H9 (cell line): ENCODE measurements at regions not wholly inside any gene's neighbourhood (a gene's known extent, or its start where the extent isn't known, plus 50 kb on each side); places are given as distances from the start of the nearest gene placed in this dataset.

Experiments
- DNase-seq: peaks from one replicate; pipeline ENCODE4 v3.0.0-alpha.2; 2017
- H2AFZ ChIP-seq: one replicate; pipeline ENCODE4 v1.6.1; 2013; ENCODE audit warnings: mild to moderate bottlenecking, low read length, control low read depth, moderate library complexity
- H2AK5ac ChIP-seq: 2 replicates; pipeline ENCODE4 v1.6.1; 2013; ENCODE audit warnings: low read length, control low read depth, mixed read lengths; ENCODE audit not compliant: insufficient read length
- H2BK120ac ChIP-seq: one replicate; pipeline ENCODE4 v1.6.1; 2013; ENCODE audit warnings: low read depth, mild to moderate bottlenecking, low read length, control low read depth, inconsistent platforms; ENCODE audit not compliant: poor library complexity, severe bottlenecking
- H2BK12ac ChIP-seq: 2 replicates; pipeline ENCODE4 v1.6.1; 2013; ENCODE audit warnings: low read length, control low read depth, mixed read lengths, low read depth; ENCODE audit not compliant: insufficient read length
- H2BK15ac ChIP-seq: 2 replicates; pipeline ENCODE4 v1.6.1; 2013; ENCODE audit warnings: low read depth, low read length, control low read depth
- H2BK20ac ChIP-seq: one replicate; pipeline ENCODE4 v1.6.1; 2013; ENCODE audit warnings: low read depth, mild to moderate bottlenecking, low read length, control low read depth, inconsistent platforms; ENCODE audit not compliant: poor library complexity, severe bottlenecking
- H2BK5ac ChIP-seq: 2 replicates; pipeline ENCODE4 v1.6.1; 2013; ENCODE audit warnings: low read length, control low read depth, mixed read lengths; ENCODE audit not compliant: insufficient read length
- H3K14ac ChIP-seq: 2 replicates; pipeline ENCODE4 v1.6.1; 2013; ENCODE audit warnings: low read length, control low read depth; ENCODE audit not compliant: insufficient read depth
- H3K18ac ChIP-seq: 2 replicates; pipeline ENCODE4 v1.6.1; 2013; ENCODE audit warnings: low read depth, mild to moderate bottlenecking, mixed read lengths, low read length, control low read depth; ENCODE audit not compliant: insufficient read length
- H3K23ac ChIP-seq: 2 replicates; pipeline ENCODE4 v1.6.1; 2013; ENCODE audit warnings: low read length, control low read depth, mixed read lengths, low read depth; ENCODE audit not compliant: insufficient read length
- H3K23me2 ChIP-seq: 2 replicates; pipeline ENCODE4 v1.6.1; 2013; ENCODE audit warnings: low read depth, mild to moderate bottlenecking, mixed read lengths, low read length, control low read depth; ENCODE audit not compliant: insufficient read length, poor library complexity, severe bottlenecking
- H3K27ac ChIP-seq: 2 replicates; pipeline ENCODE4 v1.5.1; 2013; ENCODE audit warnings: low read length, control low read depth, mixed read lengths, low read depth; ENCODE audit not compliant: insufficient read length
- H3K27me3 ChIP-seq: 2 replicates; pipeline ENCODE4 v1.6.1; 2013; ENCODE audit warnings: low read length, control low read depth, inconsistent platforms; ENCODE audit not compliant: insufficient read depth
- H3K4ac ChIP-seq: 2 replicates; pipeline ENCODE4 v1.6.1; 2013; ENCODE audit warnings: low read depth, mild to moderate bottlenecking, control low read depth, inconsistent platforms, low read length, moderate library complexity
- H3K4me1 ChIP-seq: 2 replicates; pipeline ENCODE4 v1.6.1; 2013; ENCODE audit warnings: low read length, control low read depth, inconsistent platforms; ENCODE audit not compliant: insufficient read depth
- H3K4me2 ChIP-seq: 2 replicates; pipeline ENCODE4 v1.6.1; 2013; ENCODE audit warnings: low read length, control low read depth, mixed read lengths; ENCODE audit not compliant: insufficient read length, insufficient read depth
- H3K56ac ChIP-seq: 2 replicates; pipeline ENCODE4 v1.6.1; 2013; ENCODE audit warnings: low read depth, mild to moderate bottlenecking, mixed read lengths, low read length, control low read depth; ENCODE audit not compliant: insufficient read length
- H3K79me1 ChIP-seq: 2 replicates; pipeline ENCODE4 v1.6.1; 2013; ENCODE audit warnings: low read depth, mild to moderate bottlenecking, moderate library complexity, low read length, control low read depth, inconsistent platforms; ENCODE audit not compliant: insufficient read depth, poor library complexity, severe bottlenecking
- H3K79me2 ChIP-seq: 2 replicates; pipeline ENCODE4 v1.6.1; 2013; ENCODE audit warnings: low read length, control low read depth, inconsistent platforms; ENCODE audit not compliant: insufficient read depth
- H3K9ac ChIP-seq: 2 replicates; pipeline ENCODE4 v1.6.1; 2013; ENCODE audit warnings: low read length, control low read depth, mixed read lengths; ENCODE audit not compliant: insufficient read length; ENCODE audit errors: extremely low read depth
- H3K9me3 ChIP-seq: one replicate; pipeline ENCODE4 v1.6.1; 2013; ENCODE audit warnings: low read depth, low read length, inconsistent platforms; ENCODE audit not compliant: control insufficient read depth
- H3T11ph ChIP-seq: one replicate; pipeline ENCODE4 v1.6.1; 2013; ENCODE audit warnings: mild to moderate bottlenecking, low read length, control low read depth, inconsistent platforms
- H4K20me1 ChIP-seq: one replicate; pipeline ENCODE4 v1.6.1; 2013; ENCODE audit not compliant: control insufficient read depth, insufficient read length, insufficient read depth
- H4K5ac ChIP-seq: 2 replicates; pipeline ENCODE4 v1.6.1; 2013; ENCODE audit warnings: low read depth, mild to moderate bottlenecking, mixed read lengths, low read length, control low read depth; ENCODE audit not compliant: insufficient read length
- H4K8ac ChIP-seq: replicated peaks from 2 replicates; pipeline ENCODE4 v1.6.1; 2013; ENCODE audit warnings: low read length, control low read depth, mixed read lengths, low read depth; ENCODE audit not compliant: insufficient read length
- H4K91ac ChIP-seq: 2 replicates; pipeline ENCODE4 v1.6.1; 2013; ENCODE audit warnings: low read depth, mild to moderate bottlenecking, moderate library complexity, mixed read lengths, low read length, control low read depth; ENCODE audit not compliant: insufficient read length
- H3K27ac Mint-ChIP-seq, 3 experiments: 2 replicates in 2 of 3; 3 replicates in 1 of 3; pipeline ENCODE4 v1.8.0; 2020 to 2021; ENCODE audit warnings: mixed read lengths in 3 of 3, mild to moderate bottlenecking in 1 of 3, moderate library complexity in 1 of 3
- H3K27me3 Mint-ChIP-seq: 2 replicates; pipeline ENCODE4 v1.8.0; 2021; ENCODE audit warnings: low read depth, mild to moderate bottlenecking, moderate library complexity, mixed read lengths
- H3K36me3 Mint-ChIP-seq, 3 experiments: 2 replicates in 2 of 3; 3 replicates in 1 of 3; pipeline ENCODE4 v1.8.0; 2020 to 2021; ENCODE audit warnings: low read depth in 3 of 3, mixed read lengths in 3 of 3; ENCODE audit not compliant: insufficient read depth in 1 of 3
- H3K4me1 Mint-ChIP-seq, 2 experiments: 2 replicates each; pipeline ENCODE4 v1.8.0; 2020; ENCODE audit warnings: mixed read lengths in 2 of 2
- H3K4me3 Mint-ChIP-seq, 2 experiments: 2 replicates in 1 of 2; 3 replicates in 1 of 2; pipeline ENCODE4 v1.8.0; 2020 to 2021; ENCODE audit warnings: mild to moderate bottlenecking in 2 of 2, mixed read lengths in 2 of 2, moderate library complexity in 1 of 2
- H3K9me3 Mint-ChIP-seq, 2 experiments: 2 replicates in 1 of 2; 3 replicates in 1 of 2; pipeline ENCODE4 v1.8.0; 2020; ENCODE audit warnings: mild to moderate bottlenecking in 2 of 2, mixed read lengths in 2 of 2, moderate library complexity in 1 of 2
- WGBS: extraction: QIAGEN DNeasy Blood & Tissue Kit; methylation state at CpG from one replicate; pipeline ENCODE4 v1.1.7; 2013; ENCODE audit warnings: missing lambda C conversion rate, low lambda C conversion rate, mixed read lengths; ENCODE audit not compliant: insufficient read length; ENCODE audit errors: extremely low coverage; 5-methylcytosine and 5-hydroxymethylcytosine counted together
- TF ChIP-seq, protein P1 (sequence below): fragments of 200-600 bp; sonication (generic); conservative IDR thresholded peaks from 3 replicates; pipeline ENCODE4 v1.8.0; 2021; ENCODE audit warnings: antibody characterized with exemption, mild to moderate bottlenecking

DNA sequence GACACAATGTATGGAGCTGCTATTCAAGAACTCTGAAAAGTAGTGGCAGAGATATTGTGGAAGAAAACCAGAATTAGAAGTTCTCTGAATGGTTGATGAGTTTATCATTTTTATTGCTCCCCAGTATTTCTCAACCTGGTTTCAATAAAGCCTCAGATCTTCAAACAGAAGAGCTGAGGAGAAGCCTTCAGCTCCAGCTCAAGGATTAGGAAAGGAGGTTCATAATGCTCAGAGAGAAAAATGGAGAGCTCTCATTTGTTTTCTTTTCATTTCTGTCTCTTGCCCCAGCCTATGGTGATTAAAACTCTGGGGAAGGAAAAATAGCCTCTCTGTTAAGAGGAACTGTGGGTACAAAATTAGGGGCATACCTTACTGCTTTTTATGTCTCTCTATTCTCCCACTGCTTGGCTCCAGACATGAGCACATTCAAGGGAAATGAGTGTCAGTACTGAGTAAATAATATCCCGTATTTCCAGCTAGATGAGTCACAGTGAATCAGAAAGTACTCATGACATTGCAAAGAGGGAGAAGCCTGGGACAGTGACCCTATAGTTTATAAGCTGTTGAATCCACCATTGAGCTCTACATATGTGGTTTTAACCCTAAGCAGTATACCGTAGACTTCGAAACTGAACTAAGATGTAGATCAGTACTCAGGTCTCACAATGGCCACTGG is 138.1 kb downstream of the EMB start:
- no peak overlapping the region for H2BK15ac ChIP-seq
- H3K23me2 ChIP-seq = no peaks in the 10 kb centered on the region
- no peak overlapping the region for H3K27ac ChIP-seq
- Mint-ChIP-seq H3K27me3 (no peaks in the 10 kb centered on the region; the same call in 1 of the 2 replicates), H3K27ac (no peak overlapping the region), H3K4me1 (no peaks in the 10 kb centered on the region), H3K36me3 (peaks cover 4 to 14% (median 8%) of the 10 kb centered on the region in 3 experiments; a peak in 4 of 7 replicates), H3K9me3 (peaks cover 74 to 81% of the 10 kb centered on the region in 2 experiments), H3K4me3 (no peak overlapping the region)
- H3K4me1 ChIP-seq = no peaks in the 10 kb centered on the region
- H3K9ac ChIP-seq = no peak overlapping the region
- no peak overlapping the region for H2BK120ac ChIP-seq
- DNase-seq = no peak
- H3K23ac ChIP-seq = no peak overlapping the region
- H3K79me1 ChIP-seq = no peaks in the 10 kb centered on the region
- H3K9me3 ChIP-seq = peaks cover 44% of the 10 kb centered on the region
- no peak overlapping the region for H2BK20ac ChIP-seq
- H3K14ac ChIP-seq = no peak overlapping the region
- no CpG with 5 or more reads among the region's 3 CpGs for WGBS
- H4K8ac ChIP-seq = no peak overlapping the region
- TF ChIP-seq, protein P1, sequence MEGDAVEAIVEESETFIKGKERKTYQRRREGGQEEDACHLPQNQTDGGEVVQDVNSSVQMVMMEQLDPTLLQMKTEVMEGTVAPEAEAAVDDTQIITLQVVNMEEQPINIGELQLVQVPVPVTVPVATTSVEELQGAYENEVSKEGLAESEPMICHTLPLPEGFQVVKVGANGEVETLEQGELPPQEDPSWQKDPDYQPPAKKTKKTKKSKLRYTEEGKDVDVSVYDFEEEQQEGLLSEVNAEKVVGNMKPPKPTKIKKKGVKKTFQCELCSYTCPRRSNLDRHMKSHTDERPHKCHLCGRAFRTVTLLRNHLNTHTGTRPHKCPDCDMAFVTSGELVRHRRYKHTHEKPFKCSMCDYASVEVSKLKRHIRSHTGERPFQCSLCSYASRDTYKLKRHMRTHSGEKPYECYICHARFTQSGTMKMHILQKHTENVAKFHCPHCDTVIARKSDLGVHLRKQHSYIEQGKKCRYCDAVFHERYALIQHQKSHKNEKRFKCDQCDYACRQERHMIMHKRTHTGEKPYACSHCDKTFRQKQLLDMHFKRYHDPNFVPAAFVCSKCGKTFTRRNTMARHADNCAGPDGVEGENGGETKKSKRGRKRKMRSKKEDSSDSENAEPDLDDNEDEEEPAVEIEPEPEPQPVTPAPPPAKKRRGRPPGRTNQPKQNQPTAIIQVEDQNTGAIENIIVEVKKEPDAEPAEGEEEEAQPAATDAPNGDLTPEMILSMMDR = no peak
- H3K4me2 ChIP-seq = no peak overlapping the region
- H2AFZ ChIP-seq = no peak overlapping the region
- H3K56ac ChIP-seq = no peak overlapping the region
- H3K27me3 ChIP-seq = no peaks in the 10 kb centered on the region
- H4K91ac ChIP-seq = no peak overlapping the region
- H2AK5ac ChIP-seq = no peak overlapping the region
- H3T11ph ChIP-seq = no peak overlapping the region
- no peak overlapping the region for H3K18ac ChIP-seq
- no peak overlapping the region for H2BK5ac ChIP-seq
- no peak overlapping the region for H3K4ac ChIP-seq
- H4K5ac ChIP-seq = no peak overlapping the region
- no peaks in the 10 kb centered on the region for H4K20me1 ChIP-seq
- no peaks in the 10 kb centered on the region for H3K79me2 ChIP-seq
- no peak overlapping the region for H2BK12ac ChIP-seq
